ENCODE measurements at regions not wholly inside any gene's neighbourhood (a gene's known extent, or its start where the extent isn't known, plus 50 kb on each side); places are given as distances from the start of the nearest gene placed in this dataset.
"Not testable (repeated sequence)": the region's sequence is repeated elsewhere in the genome, so short reads cannot be mapped to it uniquely, and the experiment has no call there.

DNA sequence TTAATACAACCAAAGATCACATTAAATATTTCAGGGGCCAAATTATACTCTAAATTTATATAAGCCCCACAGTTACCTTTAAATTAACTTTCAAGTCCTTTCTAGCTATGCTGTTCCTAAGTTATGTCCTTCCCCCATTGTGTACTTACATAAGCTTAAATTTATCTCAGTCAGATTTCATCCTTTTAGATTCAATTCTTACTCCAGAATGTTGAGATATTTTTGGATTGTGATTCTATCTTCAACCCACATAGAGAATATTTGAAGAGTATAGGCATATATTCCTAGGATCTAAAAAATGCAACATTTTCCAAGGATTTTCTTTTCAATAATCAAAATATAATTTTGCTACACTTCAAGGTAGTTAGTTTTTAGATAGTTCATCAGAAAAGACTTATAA, 242.8 kb downstream of the KCNE4 start:
- no peaks in the 10 kb centered on the region for H3K27me3 ChIP-seq (ENCODE audit: insufficient read depth, poor library complexity, severe bottlenecking)
- no peak overlapping the region for H3K4me3 ChIP-seq (replicated peaks; ENCODE audit: insufficient read depth, low read length)
- no peak for DNase-seq (ENCODE audit: low read depth in 1 of 2, low spot score in 1 of 2)
- H3K27ac ChIP-seq (replicated peaks), result no peak overlapping the region
- TF ChIP-seq POLR2AphosphoS5 (IDR thresholded peaks at IDR 0.05; ENCODE audit: low read depth) (no peak), GABPA (IDR thresholded peaks at IDR 0.05; ENCODE audit: low read depth) (no peak), SPI1 (IDR thresholded peaks at IDR 0.05; ENCODE audit: borderline replicate concordance, low read depth) (no peak), CTCF (IDR thresholded peaks at IDR 0.05; ENCODE audit: insufficient read depth, low read length) (no peak)
- TF ChIP-seq, protein P1, sequence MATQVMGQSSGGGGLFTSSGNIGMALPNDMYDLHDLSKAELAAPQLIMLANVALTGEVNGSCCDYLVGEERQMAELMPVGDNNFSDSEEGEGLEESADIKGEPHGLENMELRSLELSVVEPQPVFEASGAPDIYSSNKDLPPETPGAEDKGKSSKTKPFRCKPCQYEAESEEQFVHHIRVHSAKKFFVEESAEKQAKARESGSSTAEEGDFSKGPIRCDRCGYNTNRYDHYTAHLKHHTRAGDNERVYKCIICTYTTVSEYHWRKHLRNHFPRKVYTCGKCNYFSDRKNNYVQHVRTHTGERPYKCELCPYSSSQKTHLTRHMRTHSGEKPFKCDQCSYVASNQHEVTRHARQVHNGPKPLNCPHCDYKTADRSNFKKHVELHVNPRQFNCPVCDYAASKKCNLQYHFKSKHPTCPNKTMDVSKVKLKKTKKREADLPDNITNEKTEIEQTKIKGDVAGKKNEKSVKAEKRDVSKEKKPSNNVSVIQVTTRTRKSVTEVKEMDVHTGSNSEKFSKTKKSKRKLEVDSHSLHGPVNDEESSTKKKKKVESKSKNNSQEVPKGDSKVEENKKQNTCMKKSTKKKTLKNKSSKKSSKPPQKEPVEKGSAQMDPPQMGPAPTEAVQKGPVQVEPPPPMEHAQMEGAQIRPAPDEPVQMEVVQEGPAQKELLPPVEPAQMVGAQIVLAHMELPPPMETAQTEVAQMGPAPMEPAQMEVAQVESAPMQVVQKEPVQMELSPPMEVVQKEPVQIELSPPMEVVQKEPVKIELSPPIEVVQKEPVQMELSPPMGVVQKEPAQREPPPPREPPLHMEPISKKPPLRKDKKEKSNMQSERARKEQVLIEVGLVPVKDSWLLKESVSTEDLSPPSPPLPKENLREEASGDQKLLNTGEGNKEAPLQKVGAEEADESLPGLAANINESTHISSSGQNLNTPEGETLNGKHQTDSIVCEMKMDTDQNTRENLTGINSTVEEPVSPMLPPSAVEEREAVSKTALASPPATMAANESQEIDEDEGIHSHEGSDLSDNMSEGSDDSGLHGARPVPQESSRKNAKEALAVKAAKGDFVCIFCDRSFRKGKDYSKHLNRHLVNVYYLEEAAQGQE (IDR thresholded peaks at IDR 0.05; ENCODE audit: insufficient replicate concordance, low read depth), result no peak

- no peaks in the 10 kb centered on the region for H3K27me3 ChIP-seq (ENCODE audit: insufficient read depth, poor library complexity, severe bottlenecking)
- TF ChIP-seq CTCF (IDR thresholded peaks at IDR 0.05; ENCODE audit: insufficient read depth, low read length), result no peak
- no peak for TF ChIP-seq SPI1 (IDR thresholded peaks at IDR 0.05; ENCODE audit: borderline replicate concordance, low read depth)
- TF ChIP-seq POLR2AphosphoS5 (IDR thresholded peaks at IDR 0.05; ENCODE audit: low read depth), result no peak
- TF ChIP-seq, protein P1 (IDR thresholded peaks at IDR 0.05; ENCODE audit: insufficient replicate concordance, low read depth), result no peak
- TF ChIP-seq GABPA (IDR thresholded peaks at IDR 0.05; ENCODE audit: low read depth), result no peak
- no peak overlapping the region for H3K27ac ChIP-seq (replicated peaks)
- H3K4me3 ChIP-seq (replicated peaks; ENCODE audit: insufficient read depth, low read length), result no peak overlapping the region
- no peak for DNase-seq (ENCODE audit: low read depth in 1 of 2, low spot score in 1 of 2)
These were observed 245.8 kb downstream of the KCNE4 start for GRCh38 chr2:223297788-223298187.

GRCh38 chr2:223298329-223298728, 246.3 kb downstream of the KCNE4 start:
- not testable (repeated sequence) for H3K27me3 ChIP-seq (ENCODE audit: insufficient read depth, poor library complexity, severe bottlenecking); DNase-seq (ENCODE audit: low read depth in 1 of 2, low spot score in 1 of 2); H3K27ac ChIP-seq (replicated peaks); H3K4me3 ChIP-seq (replicated peaks; ENCODE audit: insufficient read depth, low read length)

DNA sequence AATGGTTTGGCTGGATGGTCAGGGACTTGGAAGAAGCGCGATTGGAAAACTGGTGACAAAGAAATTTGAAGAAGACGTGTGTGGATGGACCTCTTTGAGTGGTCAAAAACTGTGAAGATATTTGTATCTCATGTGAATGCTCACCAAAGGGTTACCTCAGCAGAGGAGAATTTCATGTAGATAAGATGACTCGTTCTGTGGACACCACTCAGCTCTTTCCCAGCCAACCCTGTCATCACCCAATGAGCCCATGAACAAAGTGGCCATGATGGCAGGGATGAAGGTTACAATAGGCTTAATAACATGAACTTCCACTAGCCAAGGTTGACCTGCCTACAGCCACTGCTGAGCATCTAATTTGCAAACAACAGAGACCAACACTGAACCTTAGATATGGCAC, 248.3 kb downstream of the KCNE4 start:
- DNase-seq (ENCODE audit: low read depth in 1 of 2, low spot score in 1 of 2), result no peak
- no peaks in the 10 kb centered on the region for H3K27me3 ChIP-seq (ENCODE audit: insufficient read depth, poor library complexity, severe bottlenecking)
- TF ChIP-seq SPI1 (IDR thresholded peaks at IDR 0.05; ENCODE audit: borderline replicate concordance, low read depth) (no peak), POLR2AphosphoS5 (IDR thresholded peaks at IDR 0.05; ENCODE audit: low read depth) (no peak), CTCF (IDR thresholded peaks at IDR 0.05; ENCODE audit: insufficient read depth, low read length) (no peak)
- H3K4me3 ChIP-seq (replicated peaks; ENCODE audit: insufficient read depth, low read length), result no peak overlapping the region
- H3K27ac ChIP-seq (replicated peaks), result no peak overlapping the region
